ENCODE measurements at regions not wholly inside any gene's neighbourhood (a gene's known extent, or its start where the extent isn't known, plus 50 kb on each side); places are given as distances from the start of the nearest gene placed in this dataset.

GRCh38 chr4:141339966-141340365, 119.3 kb downstream of the ZNF330 start:
- Histone ChIP-seq H3K4me3 (no peak overlapping the region), H3K4me2 (no peak overlapping the region), H3K4me1 (no peaks in the 10 kb centered on the region), H3K27ac (no peak overlapping the region; a peak in 1 of 6 replicates), H3K9me3 (no peaks in the 10 kb centered on the region)
- CTCF ChIA-PET, result no interaction called here
- no peak for ATAC-seq
- no peak for DNase-seq (ENCODE audit: low read depth in 1 of 2, low spot score in 1 of 2)
- FAIRE-seq, result no peak
- TF ChIP-seq MAFK (IDR thresholded peaks at IDR 0.05; ENCODE audit: partially characterized antibody) (no peak), CHD2 (IDR thresholded peaks at IDR 0.05; ENCODE audit: low read length, partially characterized antibody) (no peak), BCL3 (IDR thresholded peaks at IDR 0.05) (no peak), REST (IDR thresholded peaks at IDR 0.05) (no peak), PHF8 (IDR thresholded peaks at IDR 0.05; ENCODE audit: borderline replicate concordance, low read depth) (no peak), CTCF (IDR thresholded peaks at IDR 0.05) (no peak), JUNB (IDR thresholded peaks at IDR 0.05) (no peak), FOSL2 (IDR thresholded peaks at IDR 0.05) (no peak), FOSL2 (CRISPR knock-in tag; IDR thresholded peaks at IDR 0.05) (no peak), HDAC2 (IDR thresholded peaks at IDR 0.05) (no peak), POLR2AphosphoS2 (conservative IDR thresholded peaks at IDR 0.05; ENCODE audit: low read length) (no peak), HOXB13 (CRISPR knock-in tag; IDR thresholded peaks at IDR 0.05; ENCODE audit: low read depth) (no peak), RFX5 (IDR thresholded peaks at IDR 0.05) (no peak), FOSB (CRISPR knock-in tag; IDR thresholded peaks at IDR 0.05) (no peak), USF2 (IDR thresholded peaks at IDR 0.05) (no peak), TP53 (CRISPR knock-in tag; IDR thresholded peaks at IDR 0.05) (no peak), ELK1 (IDR thresholded peaks at IDR 0.05; ENCODE audit: low read depth, low read length) (no peak), HOXA7 (CRISPR knock-in tag; IDR thresholded peaks at IDR 0.05) (no peak), CBX2 (IDR thresholded peaks at IDR 0.05; ENCODE audit: borderline replicate concordance, low read depth) (no peak)
- POLR2A ChIA-PET, result no interaction called here

- CTCF ChIA-PET, result no interaction called here
- Histone ChIP-seq H3K4me1 (no peaks in the 10 kb centered on the region), H3K9me3 (no peaks in the 10 kb centered on the region), H3K27ac (no peak overlapping the region; a peak in 1 of 6 replicates), H3K4me2 (no peak overlapping the region), H3K4me3 (no peak overlapping the region)
- POLR2A ChIA-PET, result no interaction called here
- no peak for FAIRE-seq
- no peak for DNase-seq (ENCODE audit: low read depth in 1 of 2, low spot score in 1 of 2)
- WGBS (ENCODE audit: missing lambda C conversion rate), result 89% methylated on average over 2 of the region's 2 CpGs
- TF ChIP-seq NFE2L2 (conservative IDR thresholded peaks at IDR 0.05; ENCODE audit: low read length) (no peak), RAD21 (conservative IDR thresholded peaks at IDR 0.05 in 1 of 2, IDR thresholded peaks at IDR 0.05 in 1 of 2) (no peak), MAX (IDR thresholded peaks at IDR 0.05) (no peak), CEBPB (IDR thresholded peaks at IDR 0.05) (no peak)
- ATAC-seq, result no peak
Measured at GRCh38 chr4:141340458-141340857, 119.8 kb downstream of the ZNF330 start.
